ENCODE measurements at regions not wholly inside any gene's neighbourhood (a gene's known extent, or its start where the extent isn't known, plus 50 kb on each side); places are given as distances from the start of the nearest gene placed in this dataset.

DNA sequence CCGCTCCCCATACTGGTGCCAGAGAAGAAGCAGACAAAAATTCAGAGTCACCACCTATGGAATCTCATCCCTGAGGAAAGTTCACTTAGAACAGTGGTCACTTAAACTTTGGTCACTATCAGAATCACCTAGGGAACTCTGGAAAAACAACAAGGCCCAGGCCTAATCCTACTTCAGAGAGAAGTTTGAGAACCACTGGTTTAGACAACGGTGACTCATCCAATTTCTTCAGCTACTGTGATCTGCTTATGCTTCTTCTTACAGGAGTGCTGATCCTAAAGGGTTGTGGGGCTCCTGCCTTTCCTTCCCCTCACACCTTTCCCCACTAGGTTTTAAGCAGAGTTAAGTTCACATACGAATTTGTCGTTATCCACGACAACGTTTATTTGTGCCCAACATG lies 194.7 kb upstream of the KLF4 start:
- no peak overlapping the region for H3K4me3 ChIP-seq (ENCODE audit: low read length)
- DNase-seq (ENCODE audit: low read depth): peak; percentile 47
- TF ChIP-seq, protein P1, sequence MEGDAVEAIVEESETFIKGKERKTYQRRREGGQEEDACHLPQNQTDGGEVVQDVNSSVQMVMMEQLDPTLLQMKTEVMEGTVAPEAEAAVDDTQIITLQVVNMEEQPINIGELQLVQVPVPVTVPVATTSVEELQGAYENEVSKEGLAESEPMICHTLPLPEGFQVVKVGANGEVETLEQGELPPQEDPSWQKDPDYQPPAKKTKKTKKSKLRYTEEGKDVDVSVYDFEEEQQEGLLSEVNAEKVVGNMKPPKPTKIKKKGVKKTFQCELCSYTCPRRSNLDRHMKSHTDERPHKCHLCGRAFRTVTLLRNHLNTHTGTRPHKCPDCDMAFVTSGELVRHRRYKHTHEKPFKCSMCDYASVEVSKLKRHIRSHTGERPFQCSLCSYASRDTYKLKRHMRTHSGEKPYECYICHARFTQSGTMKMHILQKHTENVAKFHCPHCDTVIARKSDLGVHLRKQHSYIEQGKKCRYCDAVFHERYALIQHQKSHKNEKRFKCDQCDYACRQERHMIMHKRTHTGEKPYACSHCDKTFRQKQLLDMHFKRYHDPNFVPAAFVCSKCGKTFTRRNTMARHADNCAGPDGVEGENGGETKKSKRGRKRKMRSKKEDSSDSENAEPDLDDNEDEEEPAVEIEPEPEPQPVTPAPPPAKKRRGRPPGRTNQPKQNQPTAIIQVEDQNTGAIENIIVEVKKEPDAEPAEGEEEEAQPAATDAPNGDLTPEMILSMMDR (conservative IDR thresholded peaks at IDR 0.05; ENCODE audit: low read length): no peak

DNA sequence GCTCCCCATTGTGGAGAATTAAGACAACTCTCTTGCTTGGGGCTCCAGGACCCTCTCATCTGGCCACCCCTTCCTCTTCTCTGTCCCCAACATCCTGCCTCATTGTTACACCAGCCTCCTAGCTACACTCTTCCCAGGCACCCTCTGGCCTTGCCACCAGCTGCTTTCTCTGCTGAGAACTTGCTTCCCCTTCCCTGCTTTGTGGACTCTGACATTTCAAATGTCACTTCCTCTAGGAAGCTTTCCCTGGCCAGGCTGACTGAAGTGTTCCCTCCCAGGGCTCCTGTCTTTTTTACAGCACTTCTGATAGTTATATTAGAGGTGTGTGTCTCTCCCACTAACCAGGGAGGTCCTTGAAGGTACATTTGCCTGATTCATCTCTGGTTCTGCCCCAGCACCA lies 194.0 kb upstream of the KLF4 start:
- TF ChIP-seq, protein P1 (conservative IDR thresholded peaks at IDR 0.05; ENCODE audit: low read length): no peak
- DNase-seq (ENCODE audit: low read depth): no peak
- H3K4me3 ChIP-seq (ENCODE audit: low read length): no peak overlapping the region

DNA sequence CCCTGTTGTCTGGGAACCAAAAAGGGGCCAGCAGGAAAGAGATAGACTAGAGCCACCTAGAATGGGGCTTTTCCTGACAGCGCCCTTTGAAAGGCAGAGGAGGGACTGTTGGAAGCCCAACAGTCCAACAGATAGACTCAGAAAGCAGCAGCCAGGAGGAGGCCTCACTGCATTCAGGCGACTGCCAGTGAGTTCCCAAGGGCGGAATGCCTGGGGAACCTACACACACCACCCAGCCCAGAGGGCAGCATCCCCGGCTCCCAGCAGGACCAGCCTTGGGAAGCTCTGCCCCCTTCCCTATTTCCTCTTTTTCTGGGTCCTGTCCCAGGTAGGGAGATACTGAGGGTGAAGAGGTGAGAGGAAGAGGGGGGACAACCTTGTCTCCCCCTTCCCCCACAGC lies 192.4 kb upstream of the KLF4 start:
- TF ChIP-seq, protein P1 (conservative IDR thresholded peaks at IDR 0.05; ENCODE audit: low read length): no peak
- DNase-seq (ENCODE audit: low read depth): no peak
- no peak overlapping the region for H3K4me3 ChIP-seq (ENCODE audit: low read length)

DNA sequence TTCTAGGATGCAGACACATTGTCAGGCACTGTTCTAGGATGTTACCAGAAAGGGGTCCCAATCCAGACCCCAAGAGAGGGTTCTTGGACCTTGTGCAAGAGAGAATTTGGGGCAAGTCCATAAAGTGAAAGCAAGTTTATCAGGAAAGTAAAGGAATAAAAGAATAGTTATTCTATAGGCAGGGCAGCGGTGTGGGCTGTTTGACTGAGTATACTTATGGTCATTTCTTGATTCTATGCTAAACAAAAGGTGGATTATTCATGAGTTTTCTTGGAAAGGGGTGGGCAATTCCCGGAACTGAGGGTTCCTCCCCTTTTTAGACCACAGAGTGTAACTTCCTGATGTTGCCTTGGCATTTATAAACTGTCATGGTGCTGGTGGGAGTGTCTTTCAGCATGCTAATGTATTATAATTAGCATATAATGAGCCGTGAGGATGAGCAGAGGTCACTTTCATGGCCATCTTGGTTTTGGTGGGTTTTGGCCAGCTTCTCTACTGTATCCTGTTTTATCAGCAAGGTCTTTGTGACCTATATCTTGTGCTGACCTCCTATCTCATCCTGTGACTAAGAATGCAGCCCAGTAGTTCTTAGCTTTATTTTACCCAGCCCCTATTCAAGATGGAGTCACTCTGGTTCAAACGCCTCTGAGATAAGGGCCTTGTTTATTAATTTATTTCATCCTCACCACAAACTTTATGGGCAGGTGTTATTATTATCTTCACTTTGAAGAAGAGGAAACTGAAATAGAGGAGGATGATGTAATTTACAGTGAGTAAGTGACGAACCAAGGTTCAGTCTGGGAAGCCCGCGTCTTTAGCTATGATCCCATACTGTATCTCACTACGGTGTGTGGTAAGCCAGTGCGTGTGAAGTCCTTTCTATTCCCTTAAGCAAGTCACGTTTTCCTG lies 186.0 kb upstream of the KLF4 start:
- TF ChIP-seq, protein P1 (conservative IDR thresholded peaks at IDR 0.05; ENCODE audit: low read length): no peak
- H3K4me3 ChIP-seq (ENCODE audit: low read length): no peak overlapping the region
- no peak for DNase-seq (ENCODE audit: low read depth)

DNA sequence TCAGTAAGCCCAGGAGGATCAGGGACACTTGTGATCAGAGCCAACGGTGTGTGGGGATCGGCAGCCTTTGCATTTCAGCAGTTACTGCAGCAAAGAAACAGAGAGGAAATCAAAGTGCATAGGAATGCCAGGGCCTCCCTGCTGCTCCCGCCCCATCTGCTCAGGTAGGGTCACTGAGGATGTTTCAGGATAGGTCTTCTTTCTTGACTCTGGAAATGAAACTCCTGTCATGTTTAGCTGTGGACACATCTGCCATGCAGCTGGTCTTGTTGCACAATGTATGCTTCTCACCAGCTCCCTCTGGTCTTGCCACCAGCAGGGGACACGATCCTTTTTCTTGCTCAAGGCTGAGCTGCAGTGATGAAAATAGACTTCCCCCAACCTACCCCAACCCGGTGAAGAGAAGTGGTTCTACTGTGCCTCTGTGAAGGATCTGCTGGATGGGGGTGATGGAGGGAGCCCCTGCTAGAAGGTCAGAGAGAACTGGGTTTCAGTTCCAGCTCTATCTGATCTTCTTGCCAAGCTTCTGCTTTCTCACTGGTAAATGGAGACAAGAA lies 185.2 kb upstream of the KLF4 start:
- TF ChIP-seq, protein P1 (conservative IDR thresholded peaks at IDR 0.05; ENCODE audit: low read length): peak; percentile 52
- DNase-seq (ENCODE audit: low read depth): peak; percentile 80
- no peak overlapping the region for H3K4me3 ChIP-seq (ENCODE audit: low read length)

DNA sequence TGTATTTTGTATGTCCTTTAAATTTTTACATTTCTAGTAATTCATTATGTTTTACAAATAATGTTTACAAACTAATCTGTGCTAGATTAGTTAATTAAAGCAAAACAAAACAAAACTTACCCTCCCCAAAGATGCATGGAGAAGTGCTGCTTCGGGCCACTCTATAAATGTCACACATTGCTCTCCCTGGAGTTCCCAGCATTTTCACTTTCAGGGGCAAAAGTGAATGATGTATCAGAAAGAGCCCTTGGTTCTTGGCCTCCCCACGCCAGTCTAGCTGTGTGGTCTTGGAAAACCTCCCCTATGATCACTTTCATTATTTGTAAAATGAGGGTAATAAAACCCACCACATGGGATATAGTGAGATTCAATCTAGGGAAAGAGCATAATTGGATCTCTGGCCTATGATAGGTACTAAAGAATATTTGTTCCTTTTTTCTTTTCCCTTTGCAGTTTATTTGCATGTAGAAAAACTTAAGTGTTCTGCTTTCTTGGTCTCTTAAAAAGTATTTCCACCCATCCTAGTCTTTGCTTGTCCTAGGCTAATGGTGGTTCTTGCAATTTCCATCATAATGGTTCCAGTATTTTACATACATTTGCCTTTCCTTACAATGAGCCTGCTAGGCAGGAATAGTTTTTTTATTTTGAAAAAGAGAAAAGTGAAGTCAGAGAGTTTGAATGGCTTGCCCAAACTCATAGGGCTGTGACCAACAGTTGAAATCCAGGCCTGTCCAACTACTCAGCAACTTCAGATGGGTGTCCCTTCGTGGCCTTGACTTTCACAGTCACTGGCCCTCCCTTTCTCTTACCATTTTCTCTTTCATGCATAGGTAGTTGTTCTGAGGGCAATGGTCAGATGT lies 184.5 kb upstream of the KLF4 start:
- TF ChIP-seq, protein P1 (conservative IDR thresholded peaks at IDR 0.05; ENCODE audit: low read length): no peak
- no peak for DNase-seq (ENCODE audit: low read depth)
- H3K4me3 ChIP-seq (ENCODE audit: low read length): no peak overlapping the region

Data from AG10803 (cell line).